HG03354 (cell line): ENCODE measurements at regions not wholly inside any gene's neighbourhood (a gene's known extent, or its start where the extent isn't known, plus 50 kb on each side); places are given as distances from the start of the nearest gene placed in this dataset.

Experiments used
- ATAC-seq: cut with Tn5 transposase; IDR thresholded peaks from one replicate; pipeline ENCODE4 v1.9.1; 2021; ENCODE audit warnings: mild to moderate bottlenecking; ENCODE audit not compliant: unreplicated experiment, poor library complexity, severe bottlenecking

- no peak for ATAC-seq
Observed at GRCh38 chr2:12399240-12399639, 317.5 kb upstream of the TRIB2 start.

- no peak for ATAC-seq
Observed at GRCh38 chr2:12400543-12400942, 316.2 kb upstream of the TRIB2 start.

- ATAC-seq, result no peak
Observed at GRCh38 chr2:12402440-12403139, 314.1 kb upstream of the TRIB2 start.

GRCh38 chr2:12404497-12404896, 312.2 kb upstream of the TRIB2 start:
- no peak for ATAC-seq

- ATAC-seq, result no peak
Observed at GRCh38 chr2:12407160-12407559, 309.6 kb upstream of the TRIB2 start.

GRCh38 chr2:12412898-12413305, 303.8 kb upstream of the TRIB2 start:
- ATAC-seq, result peak; percentile 98

GRCh38 chr2:12415536-12415935, 301.2 kb upstream of the TRIB2 start:
- no peak for ATAC-seq

- no peak for ATAC-seq
Observed at GRCh38 chr2:12416600-12416999, 300.1 kb upstream of the TRIB2 start.

GRCh38 chr2:12417786-12418185, 298.9 kb upstream of the TRIB2 start:
- ATAC-seq, result no peak

- ATAC-seq, result no peak
Observed at GRCh38 chr2:12419803-12420202, 296.9 kb upstream of the TRIB2 start.

GRCh38 chr2:12421046-12421445, 295.7 kb upstream of the TRIB2 start:
- no peak for ATAC-seq

GRCh38 chr2:12424219-12424618, 292.5 kb upstream of the TRIB2 start:
- ATAC-seq, result no peak

- ATAC-seq, result no peak
Observed at GRCh38 chr2:12424809-12425208, 291.9 kb upstream of the TRIB2 start.

- ATAC-seq, result no peak
Observed at GRCh38 chr2:12428324-12428723, 288.4 kb upstream of the TRIB2 start.

GRCh38 chr2:12428786-12429185, 287.9 kb upstream of the TRIB2 start:
- no peak for ATAC-seq

GRCh38 chr2:12429779-12430406, 286.8 kb upstream of the TRIB2 start:
- ATAC-seq, result no peak

GRCh38 chr2:12430407-12431133, 286.2 kb upstream of the TRIB2 start:
- peak; percentile 99 for ATAC-seq

- no peak for ATAC-seq
Observed at GRCh38 chr2:12432985-12433625, 283.6 kb upstream of the TRIB2 start.

GRCh38 chr2:12433626-12433990, 283.1 kb upstream of the TRIB2 start:
- no peak for ATAC-seq

- ATAC-seq, result no peak
Observed at GRCh38 chr2:12434630-12435098, 282.1 kb upstream of the TRIB2 start.
